RWPE2 (cell line): ENCODE measurements at regions not wholly inside any gene's neighbourhood (a gene's known extent, or its start where the extent isn't known, plus 50 kb on each side); places are given as distances from the start of the nearest gene placed in this dataset.
"Not testable (repeated sequence)": the region's sequence is repeated elsewhere in the genome, so short reads cannot be mapped to it uniquely, and the experiment has no call there.

Experiments
- ATAC-seq: fragments of 200-7000 bp; cut with Tn5 transposase; 3 replicates; pipeline ENCODE4 v1.9.1; 2021; ENCODE audit warnings: low read depth
- DNase-seq: peaks from one replicate; pipeline ENCODE4 v3.0.0-alpha.2; 2020; ENCODE audit warnings: low spot score
- H3K27ac ChIP-seq: fragments of 450-650 bp; 2 replicates; pipeline ENCODE4 v1.5.1; 2017; ENCODE audit warnings: mild to moderate bottlenecking; ENCODE audit not compliant: poor library complexity, severe bottlenecking
- H3K27me3 ChIP-seq: fragments of 250-450 bp; sonication (Bioruptor Pico); 2 replicates; pipeline ENCODE4 v1.5.1; 2021; ENCODE audit warnings: mild to moderate bottlenecking, moderate library complexity; ENCODE audit not compliant: insufficient read depth, poor library complexity, severe bottlenecking
- H3K36me3 ChIP-seq: fragments of 250-450 bp; sonication (Bioruptor Pico); 2 replicates; pipeline ENCODE4 v1.5.1; 2020; ENCODE audit warnings: low read depth, mild to moderate bottlenecking, moderate library complexity
- H3K4me1 ChIP-seq: fragments of 250-450 bp; sonication (Bioruptor Pico); 2 replicates; pipeline ENCODE4 v1.5.1; 2021; ENCODE audit warnings: mild to moderate bottlenecking, moderate library complexity; ENCODE audit not compliant: insufficient read depth, poor library complexity, severe bottlenecking
- H3K4me3 ChIP-seq: fragments of 250-450 bp; sonication (Bioruptor Pico); 2 replicates; pipeline ENCODE4 v1.5.1; 2021; ENCODE audit warnings: mild to moderate bottlenecking, moderate library complexity; ENCODE audit not compliant: severe bottlenecking
- H3K9me3 ChIP-seq: fragments of 250-450 bp; sonication (Bioruptor Pico); 2 replicates; pipeline ENCODE4 v1.5.1; 2021; ENCODE audit warnings: mild to moderate bottlenecking, moderate library complexity; ENCODE audit not compliant: severe bottlenecking
- TF ChIP-seq, protein P1 (sequence below): fragments of 450-650 bp; IDR thresholded peaks from one replicate; pipeline ENCODE4 v1.5.1; 2017; ENCODE audit warnings: mild to moderate bottlenecking, moderate library complexity; ENCODE audit not compliant: poor library complexity, severe bottlenecking

DNA sequence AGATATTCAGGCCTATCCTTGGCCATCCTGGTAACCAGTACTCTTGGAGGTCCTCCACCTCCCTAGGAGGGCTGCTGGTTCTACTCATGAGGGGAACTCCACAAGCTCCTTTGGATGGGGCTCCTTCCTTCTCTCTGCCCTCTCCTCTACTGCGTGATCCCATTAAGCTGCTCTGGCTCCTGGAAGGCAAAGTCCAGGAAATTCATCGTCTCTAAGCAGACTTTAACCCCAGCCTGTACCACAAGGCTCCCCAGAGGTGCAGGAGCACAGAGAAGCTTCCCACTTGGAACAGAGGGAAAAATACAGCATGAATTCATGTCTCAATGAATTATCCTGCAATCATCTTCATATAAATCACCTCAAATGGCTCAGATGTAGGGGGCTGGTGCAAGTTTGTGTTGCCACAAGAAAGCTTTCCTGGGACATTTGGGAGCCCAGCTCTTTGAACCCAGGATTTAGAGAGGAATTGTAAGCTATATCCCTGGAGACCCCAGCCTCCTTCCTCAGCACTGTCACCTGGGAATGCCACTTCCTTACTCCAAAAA, 355.4 kb downstream of the CDC5L start:
- no peak overlapping the region for H3K4me3 ChIP-seq
- TF ChIP-seq, protein P1, sequence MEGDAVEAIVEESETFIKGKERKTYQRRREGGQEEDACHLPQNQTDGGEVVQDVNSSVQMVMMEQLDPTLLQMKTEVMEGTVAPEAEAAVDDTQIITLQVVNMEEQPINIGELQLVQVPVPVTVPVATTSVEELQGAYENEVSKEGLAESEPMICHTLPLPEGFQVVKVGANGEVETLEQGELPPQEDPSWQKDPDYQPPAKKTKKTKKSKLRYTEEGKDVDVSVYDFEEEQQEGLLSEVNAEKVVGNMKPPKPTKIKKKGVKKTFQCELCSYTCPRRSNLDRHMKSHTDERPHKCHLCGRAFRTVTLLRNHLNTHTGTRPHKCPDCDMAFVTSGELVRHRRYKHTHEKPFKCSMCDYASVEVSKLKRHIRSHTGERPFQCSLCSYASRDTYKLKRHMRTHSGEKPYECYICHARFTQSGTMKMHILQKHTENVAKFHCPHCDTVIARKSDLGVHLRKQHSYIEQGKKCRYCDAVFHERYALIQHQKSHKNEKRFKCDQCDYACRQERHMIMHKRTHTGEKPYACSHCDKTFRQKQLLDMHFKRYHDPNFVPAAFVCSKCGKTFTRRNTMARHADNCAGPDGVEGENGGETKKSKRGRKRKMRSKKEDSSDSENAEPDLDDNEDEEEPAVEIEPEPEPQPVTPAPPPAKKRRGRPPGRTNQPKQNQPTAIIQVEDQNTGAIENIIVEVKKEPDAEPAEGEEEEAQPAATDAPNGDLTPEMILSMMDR = no peak
- no peak for ATAC-seq
- H3K27me3 ChIP-seq = no peaks in the 10 kb centered on the region
- no peak for DNase-seq
- no peaks in the 10 kb centered on the region for H3K36me3 ChIP-seq
- H3K9me3 ChIP-seq = no peaks in the 10 kb centered on the region
- H3K4me1 ChIP-seq = no peaks in the 10 kb centered on the region
- no peak overlapping the region for H3K27ac ChIP-seq

GRCh38 chr6:44760116-44760515, 372.6 kb downstream of the CDC5L start:
- not testable (repeated sequence) for DNase-seq, H3K4me1 ChIP-seq, ATAC-seq, H3K27ac ChIP-seq, H3K36me3 ChIP-seq, H3K27me3 ChIP-seq, H3K4me3 ChIP-seq, H3K9me3 ChIP-seq

GRCh38 chr6:44761046-44761445, 373.5 kb downstream of the CDC5L start:
- Histone ChIP-seq H3K27me3 (no peaks in the 10 kb centered on the region), H3K27ac (no peak overlapping the region), H3K9me3 (peaks cover 9% of the 10 kb centered on the region), H3K36me3 (no peaks in the 10 kb centered on the region), H3K4me1 (no peaks in the 10 kb centered on the region), H3K4me3 (no peak overlapping the region)
- ATAC-seq (no peak), DNase-seq (no peak)
- TF ChIP-seq, protein P1 = no peak

GRCh38 chr6:44762496-44762895, 375.0 kb downstream of the CDC5L start:
- TF ChIP-seq, protein P1 = no peak
- DNase-seq = no peak
- H3K4me1 ChIP-seq = no peaks in the 10 kb centered on the region

DNA sequence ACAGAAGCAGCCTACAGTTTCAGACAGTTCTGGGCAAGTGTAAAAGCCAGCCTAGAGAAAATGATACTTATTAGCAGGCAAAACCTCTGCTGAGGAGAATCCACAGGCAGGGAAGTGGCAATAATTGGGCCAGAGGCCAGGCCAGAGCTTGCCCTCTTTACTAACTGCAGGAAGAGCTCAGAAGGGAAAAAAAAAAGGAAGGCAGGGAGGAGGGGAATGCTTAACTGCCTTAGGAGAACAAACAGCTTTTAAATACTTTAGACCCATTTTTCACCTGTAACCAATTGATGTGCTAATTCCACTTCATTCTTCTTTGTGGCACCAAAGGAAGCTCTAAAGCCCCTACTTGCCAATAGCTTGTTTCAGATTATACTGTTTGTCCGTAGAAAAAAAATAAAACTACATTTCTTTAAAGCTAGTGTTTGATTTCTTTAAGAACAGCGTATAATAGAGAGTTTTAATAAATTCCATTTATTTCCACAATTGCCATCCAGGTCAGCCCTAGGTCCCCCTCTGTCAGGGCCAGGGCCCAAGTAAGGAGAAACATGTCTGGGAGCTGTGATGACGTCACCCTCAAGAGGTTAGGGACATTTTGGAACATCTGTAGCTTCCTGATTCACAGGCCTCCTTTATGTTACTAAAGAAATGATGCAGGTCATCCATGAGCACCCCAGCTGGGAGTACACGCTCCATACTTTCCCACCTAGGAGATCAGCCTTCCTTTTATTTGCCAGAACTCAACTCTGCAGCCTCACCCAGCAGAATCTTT, 384.3 kb downstream of the CDC5L start:
- Histone ChIP-seq H3K4me1 (no peaks in the 10 kb centered on the region), H3K36me3 (no peaks in the 10 kb centered on the region), H3K9me3 (no peaks in the 10 kb centered on the region), H3K27me3 (no peaks in the 10 kb centered on the region), H3K4me3 (no peak overlapping the region), H3K27ac (no peak overlapping the region)
- TF ChIP-seq, protein P1 = no peak
- DNase-seq = no peak
- ATAC-seq = no peak

More at GRCh38 chr6:44762496-44762895, 375.0 kb downstream of the CDC5L start:
- Histone ChIP-seq H3K9me3 (peaks cover 9% of the 10 kb centered on the region), H3K4me3 (no peak overlapping the region), H3K36me3 (no peaks in the 10 kb centered on the region), H3K27me3 (no peaks in the 10 kb centered on the region), H3K27ac (no peak overlapping the region)
- ATAC-seq = no peak
